AG04449 (cell line): ENCODE measurements at regions not wholly inside any gene's neighbourhood (a gene's known extent, or its start where the extent isn't known, plus 50 kb on each side); places are given as distances from the start of the nearest gene placed in this dataset.

Experiments used
- CTCF ChIA-PET: fragments of 350-600 bp; formaldehyde crosslinking; extraction: SDS; loops from one replicate; lab custom pipeline; 2021; ENCODE audit warnings: antibody characterized with exemption; lab: Yijun Ruan, JAX
- POLR2A ChIA-PET: fragments of 400-600, 350-600 bp; formaldehyde crosslinking; extraction: SDS; loops from one replicate; lab custom pipeline; 2020; ENCODE audit warnings: antibody characterized with exemption, inconsistent platforms; lab: Yijun Ruan, JAX
- DNase-seq: peaks from one replicate; pipeline ENCODE4 v3.0.0-alpha.2; 2010; ENCODE audit warnings: low read depth, low spot score
- H3K4me3 ChIP-seq: 2 replicates; pipeline ENCODE4 v1.5.1; 2011; ENCODE audit warnings: low read depth, mild to moderate bottlenecking, control low read depth, low read length
- CTCF ChIP-seq: IDR thresholded peaks from one replicate; pipeline ENCODE4 v1.5.1; 2011; ENCODE audit warnings: mild to moderate bottlenecking, moderate library complexity, low read length, control low read depth, inconsistent platforms; ENCODE audit not compliant: insufficient read depth; ENCODE audit errors: missing control alignments

DNA sequence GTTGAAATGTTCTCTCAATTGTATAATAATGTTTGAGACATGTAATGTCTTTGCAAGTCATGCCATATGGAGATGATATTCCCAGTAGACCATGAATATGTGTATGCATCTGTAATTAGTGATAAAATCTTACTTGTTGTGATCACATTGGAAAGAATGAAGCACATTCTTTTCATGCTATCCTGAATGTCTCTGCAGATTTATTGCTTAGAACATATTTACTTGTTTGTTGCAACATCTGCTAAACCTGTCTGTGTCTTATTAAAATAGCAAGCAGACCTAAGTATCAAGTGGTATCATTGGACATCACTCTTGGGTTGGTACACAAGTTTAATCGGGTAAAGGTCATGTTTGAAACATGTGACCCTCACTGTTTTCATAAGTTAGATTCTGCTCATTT, 265.5 kb upstream of the CD180 start:
- ChIA-PET POLR2A (no interaction called here), CTCF (no interaction called here)
- no peak for DNase-seq
- TF ChIP-seq CTCF: no peak
- no peak overlapping the region for H3K4me3 ChIP-seq

DNA sequence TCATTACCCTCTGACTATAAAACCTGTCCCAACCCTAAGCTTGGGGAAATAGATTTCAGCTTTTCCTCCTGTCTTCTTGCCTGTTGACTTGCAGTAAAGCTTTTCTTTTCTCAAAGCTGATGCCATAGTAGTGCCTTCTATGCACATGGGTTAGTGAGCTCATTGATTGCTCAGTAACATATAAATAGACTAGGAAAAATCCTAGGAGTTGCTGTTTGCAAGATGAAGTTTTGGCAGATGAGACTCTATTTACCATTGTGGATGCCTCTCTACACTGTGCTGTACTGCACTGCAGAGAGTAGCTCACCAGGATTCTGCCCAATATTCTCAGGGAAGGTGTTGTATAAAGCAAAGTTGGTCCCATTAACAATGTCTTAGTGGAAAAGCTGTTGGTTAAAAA, 262.7 kb upstream of the CD180 start:
- CTCF ChIA-PET: no interaction called here
- no peak for TF ChIP-seq CTCF
- DNase-seq: no peak
- no peak overlapping the region for H3K4me3 ChIP-seq
- POLR2A ChIA-PET: no interaction called here

- DNase-seq: no peak
- CTCF ChIA-PET: no interaction called here
- POLR2A ChIA-PET: no interaction called here
These were observed 259.4 kb upstream of the CD180 start for GRCh38 chr5:67455970-67456369.

GRCh38 chr5:67454957-67455561, 258.5 kb upstream of the CD180 start:
- no peak overlapping the region for H3K4me3 ChIP-seq
- ChIA-PET CTCF (interaction anchor here (1.0 kb wide), 1 partner anchor 209 kb away, joined by 3 read pairs; no protein-coding TSS in a partner anchor), POLR2A (no interaction called here)
- TF ChIP-seq CTCF: no peak
- DNase-seq: no peak

More at GRCh38 chr5:67455970-67456369, 259.4 kb upstream of the CD180 start:
- H3K4me3 ChIP-seq: no peak overlapping the region
- TF ChIP-seq CTCF: no peak

GRCh38 chr5:67453111-67453905, 256.7 kb upstream of the CD180 start:
- no peak overlapping the region for H3K4me3 ChIP-seq
- DNase-seq: no peak
- ChIA-PET CTCF (interaction anchor here (0.5 kb wide), 1 partner anchor 503 kb away, joined by 3 read pairs; no protein-coding TSS in a partner anchor), POLR2A (no interaction called here)
- TF ChIP-seq CTCF: no peak

DNA sequence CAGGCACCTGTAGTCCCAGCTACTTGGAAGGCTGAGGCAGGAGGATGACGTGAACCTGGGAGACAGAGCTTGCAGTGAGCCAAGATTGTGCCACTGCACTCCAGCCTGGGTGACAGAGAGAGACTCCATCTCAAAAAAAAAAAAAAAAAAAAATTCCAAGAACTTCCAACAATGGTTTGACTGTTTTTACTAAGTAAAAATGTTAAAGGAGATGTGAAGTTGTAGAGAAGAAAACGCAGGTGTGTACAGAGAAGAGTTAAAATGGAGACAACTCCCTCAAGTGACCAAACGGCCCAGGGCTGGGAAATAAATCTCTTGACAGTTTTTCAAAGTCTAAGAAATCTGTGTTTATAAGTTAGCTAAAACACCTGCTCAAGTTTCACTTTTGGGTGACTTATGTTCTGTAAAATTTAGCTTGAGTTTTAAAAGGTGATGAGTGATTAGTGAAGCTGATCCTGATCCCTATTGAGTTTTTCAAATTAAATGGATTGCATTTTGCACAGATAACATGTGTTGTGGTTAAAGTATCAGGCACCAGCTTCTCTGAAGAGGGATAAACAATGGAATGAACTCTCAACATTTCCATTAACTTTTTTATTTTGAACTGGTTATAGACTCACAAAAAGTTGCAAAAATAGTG, 255.2 kb upstream of the CD180 start:
- CTCF ChIA-PET: no interaction called here

More for the DNA sequence above, 255.2 kb upstream of the CD180 start:
- no peak overlapping the region for H3K4me3 ChIP-seq
- DNase-seq: no peak
- TF ChIP-seq CTCF: no peak
- POLR2A ChIA-PET: no interaction called here
